Activated naive CD4-positive, alpha-beta T cell treated with anti-CD3 and anti-CD28 coated beads, Interleukin-2, amount 10 ng/mL, durations not matched to agents 7 days and 5 days (primary cell): ENCODE measurements at regions not wholly inside any gene's neighbourhood (a gene's known extent, or its start where the extent isn't known, plus 50 kb on each side); places are given as distances from the start of the nearest gene placed in this dataset.
"Not testable (repeated sequence)": the region's sequence is repeated elsewhere in the genome, so short reads cannot be mapped to it uniquely, and the experiment has no call there.

Experiments used
- CTCF ChIA-PET: fragments of 350-600 bp; sonication (Branson Sonifier 250); formaldehyde crosslinking; loops from one replicate; lab custom pipeline; 2021; ENCODE audit warnings: antibody characterized with exemption; lab: Charles Lee
- DNase-seq: peaks from one replicate; pipeline ENCODE4 v3.0.0-alpha.2; 2020
- H3K27ac Mint-ChIP-seq: one replicate; pipeline ENCODE4 v1.8.0; 2021; ENCODE audit warnings: mild to moderate bottlenecking, moderate library complexity, mixed read lengths
- H3K27me3 Mint-ChIP-seq: one replicate; pipeline ENCODE4 v1.8.0; 2021; ENCODE audit warnings: mild to moderate bottlenecking, mixed read lengths
- H3K36me3 Mint-ChIP-seq: one replicate; pipeline ENCODE4 v1.8.0; 2021; ENCODE audit warnings: mixed read lengths
- H3K4me1 Mint-ChIP-seq: one replicate; pipeline ENCODE4 v1.8.0; 2021; ENCODE audit warnings: mixed read lengths
- H3K4me3 Mint-ChIP-seq: one replicate; pipeline ENCODE4 v1.8.0; 2021; ENCODE audit warnings: mild to moderate bottlenecking, moderate library complexity, mixed read lengths
- H3K9me3 Mint-ChIP-seq: one replicate; pipeline ENCODE4 v1.8.0; 2021; ENCODE audit warnings: mixed read lengths

DNA sequence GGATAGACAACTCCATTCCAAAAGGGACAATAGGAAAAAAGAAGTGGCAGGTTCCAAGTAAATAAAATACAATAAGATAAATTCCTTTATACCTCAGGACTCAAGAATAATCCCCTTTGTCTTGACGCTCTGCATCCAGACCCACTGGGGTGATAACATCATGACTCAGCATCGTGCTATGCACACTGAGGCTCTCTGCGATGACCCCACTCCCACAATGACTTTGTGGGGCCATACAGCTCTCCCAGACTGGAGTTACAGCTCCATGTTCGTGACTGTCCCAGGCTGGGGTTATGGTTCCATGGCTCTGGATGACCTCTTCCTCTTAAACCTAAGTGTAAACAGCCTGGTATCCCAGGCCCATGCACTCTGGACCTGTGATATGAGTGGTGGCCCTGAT, 254.5 kb upstream of the ADGRL3 start:
- peaks cover 10% of the 10 kb centered on the region for H3K9me3 Mint-ChIP-seq
- CTCF ChIA-PET = no interaction called here
- H3K27ac Mint-ChIP-seq = no peak overlapping the region
- no peaks in the 10 kb centered on the region for H3K4me1 Mint-ChIP-seq
- H3K27me3 Mint-ChIP-seq = no peaks in the 10 kb centered on the region
- DNase-seq = no peak
- H3K36me3 Mint-ChIP-seq = no peaks in the 10 kb centered on the region
- no peak overlapping the region for H3K4me3 Mint-ChIP-seq

DNA sequence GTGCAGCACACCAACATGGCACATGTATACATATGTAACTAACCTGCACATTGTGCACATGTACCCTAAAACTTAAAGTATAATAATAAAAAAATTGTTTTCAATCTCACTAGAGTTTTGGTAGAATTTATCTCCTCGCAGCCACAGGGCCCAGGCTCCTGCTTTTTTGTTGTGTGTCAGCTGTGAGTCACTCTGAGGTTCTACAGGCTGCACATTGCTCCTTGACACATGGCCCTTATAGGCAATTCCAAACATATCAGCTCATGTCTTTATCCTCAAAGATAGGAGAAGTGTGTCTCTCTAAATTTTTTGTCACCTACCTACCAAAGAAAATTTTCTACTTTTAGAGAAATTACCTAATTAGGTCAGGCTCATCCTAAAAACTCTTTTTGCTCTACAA, 252.1 kb upstream of the ADGRL3 start:
- CTCF ChIA-PET = no interaction called here
- Mint-ChIP-seq H3K36me3 (no peaks in the 10 kb centered on the region), H3K27ac (no peak overlapping the region), H3K4me1 (no peaks in the 10 kb centered on the region), H3K9me3 (peaks cover 9% of the 10 kb centered on the region), H3K27me3 (no peaks in the 10 kb centered on the region), H3K4me3 (no peak overlapping the region)
- DNase-seq = no peak

- Mint-ChIP-seq H3K36me3 (no peaks in the 10 kb centered on the region), H3K4me3 (no peak overlapping the region), H3K27me3 (no peaks in the 10 kb centered on the region), H3K9me3 (peaks cover 7% of the 10 kb centered on the region), H3K4me1 (no peaks in the 10 kb centered on the region), H3K27ac (no peak overlapping the region)
- no peak for DNase-seq
- CTCF ChIA-PET = no interaction called here
Observed at GRCh38 chr4:60952921-60953320, 247.2 kb upstream of the ADGRL3 start.

GRCh38 chr4:60953826-60954225, 246.3 kb upstream of the ADGRL3 start:
- H3K9me3 Mint-ChIP-seq = peaks cover 2% of the 10 kb centered on the region
- no peaks in the 10 kb centered on the region for H3K36me3 Mint-ChIP-seq
- H3K27ac Mint-ChIP-seq = no peak overlapping the region
- H3K4me1 Mint-ChIP-seq = no peaks in the 10 kb centered on the region
- CTCF ChIA-PET = no interaction called here
- H3K4me3 Mint-ChIP-seq = no peak overlapping the region
- DNase-seq = no peak
- H3K27me3 Mint-ChIP-seq = no peaks in the 10 kb centered on the region

DNA sequence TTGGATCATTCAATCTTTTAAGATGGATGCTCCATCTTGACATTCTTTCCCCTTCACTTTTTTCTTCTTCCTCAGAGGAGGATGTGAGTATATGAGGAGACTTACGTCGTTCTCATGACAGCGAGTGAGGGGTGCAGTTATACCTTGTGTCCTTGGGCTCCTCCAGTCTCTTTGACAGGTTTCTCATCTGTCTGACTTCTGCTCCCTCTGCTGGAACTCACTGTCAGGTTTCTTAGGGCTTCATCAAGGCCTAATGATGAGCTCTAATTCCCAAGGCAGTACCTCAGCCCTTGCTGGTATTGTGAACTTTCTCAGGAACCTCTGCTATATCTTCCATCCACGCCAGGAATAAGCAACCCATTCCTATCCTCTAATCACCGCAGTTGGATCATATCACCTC, 237.8 kb upstream of the ADGRL3 start:
- no peaks in the 10 kb centered on the region for H3K4me1 Mint-ChIP-seq
- H3K27ac Mint-ChIP-seq = no peak overlapping the region
- H3K36me3 Mint-ChIP-seq = no peaks in the 10 kb centered on the region
- H3K9me3 Mint-ChIP-seq = peaks cover 4% of the 10 kb centered on the region
- no peaks in the 10 kb centered on the region for H3K27me3 Mint-ChIP-seq
- CTCF ChIA-PET = no interaction called here
- no peak overlapping the region for H3K4me3 Mint-ChIP-seq
- DNase-seq = no peak

DNA sequence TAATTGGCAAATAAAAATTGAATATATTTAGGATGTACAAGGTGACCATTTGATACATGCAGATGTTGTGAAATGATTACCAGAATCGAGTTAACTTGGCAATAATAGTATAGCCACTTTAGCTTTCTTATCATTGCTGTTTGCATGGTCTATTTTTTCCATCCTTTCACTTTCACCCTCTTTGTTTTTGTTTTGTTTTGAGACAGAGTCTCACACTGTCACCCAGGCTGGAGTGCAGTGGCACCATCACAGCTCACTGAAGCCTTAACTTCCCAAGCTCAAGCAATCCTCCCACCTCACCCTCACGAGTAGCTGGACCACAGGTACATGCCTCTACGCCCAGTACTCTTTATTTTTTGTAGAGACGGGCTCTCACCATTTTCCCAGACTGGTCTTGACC, 218.6 kb upstream of the ADGRL3 start:
- no peak overlapping the region for H3K4me3 Mint-ChIP-seq
- no peaks in the 10 kb centered on the region for H3K27me3 Mint-ChIP-seq
- H3K27ac Mint-ChIP-seq = no peak overlapping the region
- DNase-seq = no peak
- CTCF ChIA-PET = no interaction called here
- no peaks in the 10 kb centered on the region for H3K4me1 Mint-ChIP-seq
- H3K9me3 Mint-ChIP-seq = peaks cover 2% of the 10 kb centered on the region
- no peaks in the 10 kb centered on the region for H3K36me3 Mint-ChIP-seq

DNA sequence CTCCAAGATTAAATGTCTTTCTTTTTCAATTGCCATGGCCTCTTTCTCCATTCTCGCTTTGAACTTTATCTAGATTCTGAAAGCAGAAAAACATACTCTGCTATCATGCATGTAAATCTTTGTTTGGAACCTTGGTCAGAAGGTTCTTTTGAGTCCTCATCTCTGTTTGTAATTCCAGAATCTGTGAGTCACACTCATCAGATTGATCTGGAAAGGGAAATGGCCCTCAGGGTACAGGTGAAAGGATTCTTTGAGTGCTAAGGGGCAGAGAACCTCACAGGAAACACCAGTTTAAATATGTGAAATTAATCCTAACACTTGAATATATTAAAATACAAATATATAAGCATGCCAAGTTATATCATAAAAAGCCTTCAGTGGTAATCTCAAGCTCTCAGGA, 211.0 kb upstream of the ADGRL3 start:
- Mint-ChIP-seq H3K36me3 (no peaks in the 10 kb centered on the region), H3K4me1 (no peaks in the 10 kb centered on the region), H3K9me3 (peaks cover 2% of the 10 kb centered on the region), H3K4me3 (no peak overlapping the region), H3K27me3 (no peaks in the 10 kb centered on the region), H3K27ac (no peak overlapping the region)
- DNase-seq = no peak
- CTCF ChIA-PET = no interaction called here

- DNase-seq = no peak
- CTCF ChIA-PET = no interaction called here
- Mint-ChIP-seq H3K27me3 (no peaks in the 10 kb centered on the region), H3K9me3 (no peaks in the 10 kb centered on the region), H3K4me3 (no peak overlapping the region), H3K27ac (no peak overlapping the region), H3K36me3 (no peaks in the 10 kb centered on the region), H3K4me1 (no peaks in the 10 kb centered on the region)
Observed at GRCh38 chr4:60992037-60992436, 208.1 kb upstream of the ADGRL3 start.

DNA sequence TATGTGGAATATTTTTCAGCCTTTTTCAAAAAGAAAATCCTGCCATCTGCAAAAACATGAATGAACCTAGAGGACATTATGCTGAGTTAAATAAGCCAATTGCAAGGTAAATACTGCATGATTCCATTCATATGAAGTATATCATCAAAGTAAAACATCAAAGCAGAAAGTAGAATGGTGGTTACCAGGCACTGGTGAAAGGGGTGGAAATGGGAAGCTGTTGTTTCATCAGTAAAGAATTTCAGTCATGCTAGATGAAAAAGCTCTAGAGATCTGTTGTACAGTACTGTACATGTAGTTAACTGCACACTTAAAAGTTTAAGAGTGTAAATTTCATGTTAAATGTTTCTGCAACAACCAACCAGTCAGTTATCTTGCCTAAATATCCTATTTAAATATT, 196.8 kb upstream of the ADGRL3 start:
- Mint-ChIP-seq H3K4me1 (no peaks in the 10 kb centered on the region), H3K27ac (no peak overlapping the region)
- CTCF ChIA-PET = no interaction called here

GRCh38 chr4:61004651-61005170, 195.4 kb upstream of the ADGRL3 start:
- Mint-ChIP-seq H3K4me3 (no peak overlapping the region), H3K9me3 (peaks cover 2% of the 10 kb centered on the region), H3K27ac (no peak overlapping the region), H3K36me3 (no peaks in the 10 kb centered on the region), H3K4me1 (no peaks in the 10 kb centered on the region), H3K27me3 (no peaks in the 10 kb centered on the region)
- DNase-seq = no peak
- CTCF ChIA-PET = no interaction called here

More for the DNA sequence above, 196.8 kb upstream of the ADGRL3 start:
- H3K27me3 Mint-ChIP-seq = no peaks in the 10 kb centered on the region
- no peak for DNase-seq
- H3K4me3 Mint-ChIP-seq = no peak overlapping the region
- H3K9me3 Mint-ChIP-seq = peaks cover 2% of the 10 kb centered on the region
- no peaks in the 10 kb centered on the region for H3K36me3 Mint-ChIP-seq

DNA sequence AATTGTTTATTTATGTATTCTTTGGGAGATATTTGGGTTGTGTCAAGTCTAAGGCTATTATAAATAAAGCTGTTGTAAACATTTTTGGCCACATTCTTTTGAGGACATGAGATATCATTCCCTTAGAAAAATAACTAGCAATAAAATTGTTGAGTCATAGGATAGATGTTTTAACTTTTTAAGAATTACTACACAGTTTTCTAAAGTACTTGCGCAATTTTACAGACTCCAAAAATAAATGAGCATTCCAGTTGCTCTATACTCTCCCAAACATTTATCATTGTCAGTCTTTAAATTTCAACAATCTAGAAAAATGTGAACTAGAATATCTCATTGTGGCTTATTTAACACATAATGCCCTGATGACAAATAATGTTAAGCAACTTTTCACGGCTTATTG, 189.1 kb upstream of the ADGRL3 start:
- Mint-ChIP-seq H3K4me3 (no peak overlapping the region), H3K9me3 (peaks cover 16% of the 10 kb centered on the region), H3K27me3 (no peaks in the 10 kb centered on the region), H3K36me3 (no peaks in the 10 kb centered on the region), H3K4me1 (no peaks in the 10 kb centered on the region), H3K27ac (no peak overlapping the region)
- no peak for DNase-seq
- CTCF ChIA-PET = no interaction called here

GRCh38 chr4:61011936-61012335, 188.2 kb upstream of the ADGRL3 start:
- H3K9me3 Mint-ChIP-seq = peaks cover 19% of the 10 kb centered on the region
- H3K27ac Mint-ChIP-seq, H3K36me3 Mint-ChIP-seq, DNase-seq, H3K4me3 Mint-ChIP-seq, H3K4me1 Mint-ChIP-seq, H3K27me3 Mint-ChIP-seq, CTCF ChIA-PET: not testable (repeated sequence)

DNA sequence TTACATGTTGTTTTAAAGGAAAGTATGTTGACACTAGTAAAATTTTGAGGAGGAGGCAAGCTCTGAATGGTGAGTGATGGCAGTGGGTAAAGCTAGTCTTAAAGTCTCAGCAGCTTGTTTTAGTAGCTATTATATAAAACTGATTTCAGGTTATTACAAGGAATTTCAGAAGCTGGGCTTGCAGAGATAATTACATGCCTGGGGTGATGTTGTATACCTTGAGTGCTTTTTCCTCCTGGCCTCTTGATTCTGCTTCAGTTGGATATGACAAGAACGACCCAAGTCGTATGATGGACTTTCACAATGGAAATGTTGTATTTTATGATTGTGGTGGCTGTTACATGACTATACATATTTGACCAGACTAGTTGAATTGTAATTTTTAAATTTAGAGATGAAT, 175.5 kb upstream of the ADGRL3 start:
- DNase-seq = no peak
- CTCF ChIA-PET = no interaction called here
- Mint-ChIP-seq H3K27me3 (no peaks in the 10 kb centered on the region), H3K9me3 (peaks cover 13% of the 10 kb centered on the region), H3K4me3 (no peak overlapping the region), H3K36me3 (no peaks in the 10 kb centered on the region), H3K4me1 (no peaks in the 10 kb centered on the region), H3K27ac (no peak overlapping the region)

- no peak overlapping the region for H3K27ac Mint-ChIP-seq
- no peak for DNase-seq
- H3K9me3 Mint-ChIP-seq = peaks cover 2% of the 10 kb centered on the region
- H3K4me3 Mint-ChIP-seq = no peak overlapping the region
- no peaks in the 10 kb centered on the region for H3K27me3 Mint-ChIP-seq
- CTCF ChIA-PET = no interaction called here
- no peaks in the 10 kb centered on the region for H3K4me1 Mint-ChIP-seq
- H3K36me3 Mint-ChIP-seq = no peaks in the 10 kb centered on the region
Observed at GRCh38 chr4:61027939-61028338, 172.2 kb upstream of the ADGRL3 start.

DNA sequence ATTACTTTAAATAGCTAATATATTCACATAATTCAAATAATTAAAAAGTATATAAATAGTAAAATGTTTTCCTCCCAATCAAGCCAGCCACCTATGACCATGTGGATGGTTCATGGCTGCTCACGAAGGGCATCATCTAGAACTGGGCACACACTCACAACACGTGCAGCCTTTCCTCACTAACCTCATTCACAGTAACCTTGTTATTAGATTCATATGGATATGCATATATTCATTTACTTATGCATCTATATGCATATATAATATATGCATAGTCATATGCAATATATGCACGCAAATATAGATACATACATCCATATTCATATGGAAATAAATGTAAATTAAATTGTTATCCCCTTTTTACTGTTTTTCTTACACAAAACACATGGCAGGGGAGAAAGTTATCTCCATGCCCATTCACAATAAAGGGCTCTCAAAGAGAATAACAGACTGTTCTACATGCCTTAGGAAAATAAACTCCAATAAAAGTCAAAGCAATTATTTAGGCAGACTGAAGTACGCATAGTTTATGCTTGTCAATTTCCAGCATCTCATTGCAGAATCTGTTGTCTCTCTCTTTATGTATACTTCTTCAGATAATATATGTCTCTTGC, 163.9 kb upstream of the ADGRL3 start:
- H3K27me3 Mint-ChIP-seq = no peaks in the 10 kb centered on the region

DNA sequence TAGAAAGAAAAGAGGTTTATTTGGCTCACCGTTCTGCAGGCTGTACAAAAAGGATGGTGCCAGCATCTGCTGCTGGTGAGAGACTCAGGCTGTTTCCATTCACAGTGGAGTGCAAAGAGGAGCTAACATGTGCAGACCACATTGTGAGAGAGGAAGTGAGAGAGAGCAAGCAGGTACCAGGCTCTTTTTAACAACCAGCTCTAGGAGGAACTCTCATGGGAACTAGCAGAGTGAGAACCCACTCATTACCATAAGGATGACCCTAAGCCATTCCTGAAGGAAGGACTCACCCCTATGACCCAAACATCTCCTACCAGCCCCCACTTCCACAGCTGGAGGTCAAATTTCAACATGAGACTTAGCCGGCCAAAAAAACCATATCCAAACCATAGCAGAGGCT, 158.6 kb upstream of the ADGRL3 start:
- Mint-ChIP-seq H3K36me3 (no peaks in the 10 kb centered on the region), H3K4me3 (no peak overlapping the region), H3K4me1 (no peaks in the 10 kb centered on the region), H3K27ac (no peak overlapping the region), H3K9me3 (peaks cover 11% of the 10 kb centered on the region), H3K27me3 (no peaks in the 10 kb centered on the region)
- DNase-seq = no peak
- CTCF ChIA-PET = no interaction called here

More for the DNA sequence above, 163.9 kb upstream of the ADGRL3 start:
- CTCF ChIA-PET = no interaction called here
- H3K4me3 Mint-ChIP-seq = no peak overlapping the region
- H3K4me1 Mint-ChIP-seq = no peaks in the 10 kb centered on the region
- H3K36me3 Mint-ChIP-seq = no peaks in the 10 kb centered on the region
- H3K27ac Mint-ChIP-seq = no peak overlapping the region
- H3K9me3 Mint-ChIP-seq = peaks cover 8% of the 10 kb centered on the region
- no peak for DNase-seq
